HG03432 (cell line): ENCODE measurements at regions not wholly inside any gene's neighbourhood (a gene's known extent, or its start where the extent isn't known, plus 50 kb on each side); places are given as distances from the start of the nearest gene placed in this dataset.
"Not testable (repeated sequence)": the region's sequence is repeated elsewhere in the genome, so short reads cannot be mapped to it uniquely, and the experiment has no call there.

ENCODE experiments used
- ATAC-seq: cut with Tn5 transposase; IDR thresholded peaks from one replicate; pipeline ENCODE4 v1.9.1; 2021; ENCODE audit warnings: mild to moderate bottlenecking, moderate library complexity; ENCODE audit not compliant: unreplicated experiment

GRCh38 chr6:85771455-85771854, 128.8 kb upstream of the SYNCRIP start:
- ATAC-seq: no peak

GRCh38 chr6:85764844-85765243, 122.2 kb upstream of the SYNCRIP start:
- no peak for ATAC-seq

- ATAC-seq: no peak
These were observed 114.3 kb upstream of the SYNCRIP start for GRCh38 chr6:85756982-85757381.

- no peak for ATAC-seq
These were observed 112.2 kb upstream of the SYNCRIP start for GRCh38 chr6:85754894-85755293.

- ATAC-seq: no peak
These were observed 109.9 kb upstream of the SYNCRIP start for GRCh38 chr6:85752602-85753001.

GRCh38 chr6:85751374-85752055, 108.8 kb upstream of the SYNCRIP start:
- no peak for ATAC-seq

- not testable (repeated sequence) for ATAC-seq
These were observed 107.5 kb upstream of the SYNCRIP start for GRCh38 chr6:85750146-85750545.

- no peak for ATAC-seq
These were observed 106.5 kb upstream of the SYNCRIP start for GRCh38 chr6:85749236-85749635.

GRCh38 chr6:85747666-85748065, 105.0 kb upstream of the SYNCRIP start:
- no peak for ATAC-seq

GRCh38 chr6:85747093-85747492, 104.4 kb upstream of the SYNCRIP start:
- ATAC-seq: no peak

GRCh38 chr6:85744433-85744970, 101.8 kb upstream of the SYNCRIP start:
- no peak for ATAC-seq

GRCh38 chr6:85726206-85726605, 83.5 kb upstream of the SYNCRIP start:
- no peak for ATAC-seq

GRCh38 chr6:85715797-85716196, 73.1 kb upstream of the SYNCRIP start:
- no peak for ATAC-seq

- no peak for ATAC-seq
These were observed 72.3 kb upstream of the SYNCRIP start for GRCh38 chr6:85714893-85715530.

- ATAC-seq: no peak
These were observed 69.7 kb upstream of the SYNCRIP start for GRCh38 chr6:85712346-85712745.

GRCh38 chr6:85707515-85708145, 64.9 kb upstream of the SYNCRIP start:
- ATAC-seq: not testable (repeated sequence)

- no peak for ATAC-seq
These were observed 63.6 kb upstream of the SYNCRIP start for GRCh38 chr6:85706272-85706671.

- no peak for ATAC-seq
These were observed 62.5 kb upstream of the SYNCRIP start for GRCh38 chr6:85705220-85705619.

GRCh38 chr6:85703406-85703805, 60.7 kb upstream of the SYNCRIP start:
- ATAC-seq: no peak
